Stimulated activated naive CD8-positive, alpha-beta T cell treated with anti-CD3 and anti-CD28 coated beads, Interleukin-15, Interleukin-2, amounts not matched to agents 100 ng/mL and 50 ng/mL, for 24 hours (primary cell): ENCODE measurements at regions not wholly inside any gene's neighbourhood (a gene's known extent, or its start where the extent isn't known, plus 50 kb on each side); places are given as distances from the start of the nearest gene placed in this dataset.

Source experiments
- H3K27ac Mint-ChIP-seq: one replicate; pipeline ENCODE4 v1.8.0; 2021; ENCODE audit warnings: mild to moderate bottlenecking, mixed read lengths
- H3K27me3 Mint-ChIP-seq: one replicate; pipeline ENCODE4 v1.8.0; 2021; ENCODE audit warnings: mixed read lengths
- H3K36me3 Mint-ChIP-seq: one replicate; pipeline ENCODE4 v1.8.0; 2021; ENCODE audit warnings: low read depth, mixed read lengths
- H3K4me1 Mint-ChIP-seq: one replicate; pipeline ENCODE4 v1.8.0; 2021; ENCODE audit warnings: low read depth, mixed read lengths
- H3K4me3 Mint-ChIP-seq: one replicate; pipeline ENCODE4 v1.8.0; 2021; ENCODE audit warnings: mild to moderate bottlenecking, mixed read lengths
- H3K9me3 Mint-ChIP-seq: one replicate; pipeline ENCODE4 v1.8.0; 2021; ENCODE audit warnings: mixed read lengths

DNA sequence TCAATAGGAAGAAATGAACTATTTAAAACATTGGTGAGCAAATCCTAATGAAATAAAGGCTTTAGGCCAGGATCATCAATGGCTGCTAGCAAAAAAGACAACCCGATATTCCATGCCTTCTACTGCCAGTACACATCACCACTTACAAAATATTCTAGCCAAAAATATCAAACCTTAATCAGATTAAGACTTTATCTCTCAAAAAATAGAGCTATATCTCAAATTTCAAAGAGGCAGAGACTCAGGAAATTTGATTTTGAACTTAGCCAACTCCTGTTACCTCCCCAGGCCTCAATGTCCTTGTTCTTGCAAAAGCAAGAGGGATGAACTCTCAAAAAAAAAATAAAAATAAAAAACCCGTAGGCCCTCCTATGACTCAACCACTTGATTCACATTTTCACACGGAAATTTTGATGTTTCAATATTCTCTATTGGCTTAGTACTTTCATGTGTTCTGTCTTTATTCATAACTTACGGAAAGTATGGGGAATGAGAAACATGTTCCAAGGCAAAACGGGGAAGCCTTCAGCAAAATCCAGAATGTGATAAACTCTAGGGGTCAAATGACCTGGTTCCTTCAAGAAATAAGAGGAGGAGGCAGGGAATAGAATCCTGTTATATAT is 273.3 kb upstream of the ZPLD1 start:
- Mint-ChIP-seq H3K27ac (peak overlapping the region; percentile 86), H3K4me3 (no peak overlapping the region), H3K4me1 (peaks cover 35% of the 10 kb centered on the region), H3K9me3 (no peaks in the 10 kb centered on the region), H3K27me3 (no peaks in the 10 kb centered on the region), H3K36me3 (no peaks in the 10 kb centered on the region)

- Mint-ChIP-seq H3K4me1 (peaks cover 29% of the 10 kb centered on the region), H3K36me3 (no peaks in the 10 kb centered on the region), H3K9me3 (no peaks in the 10 kb centered on the region), H3K27ac (peak overlapping the region; percentile 86), H3K4me3 (no peak overlapping the region), H3K27me3 (no peaks in the 10 kb centered on the region)
Measured at GRCh38 chr3:102162251-102162650, 272.6 kb upstream of the ZPLD1 start.

DNA sequence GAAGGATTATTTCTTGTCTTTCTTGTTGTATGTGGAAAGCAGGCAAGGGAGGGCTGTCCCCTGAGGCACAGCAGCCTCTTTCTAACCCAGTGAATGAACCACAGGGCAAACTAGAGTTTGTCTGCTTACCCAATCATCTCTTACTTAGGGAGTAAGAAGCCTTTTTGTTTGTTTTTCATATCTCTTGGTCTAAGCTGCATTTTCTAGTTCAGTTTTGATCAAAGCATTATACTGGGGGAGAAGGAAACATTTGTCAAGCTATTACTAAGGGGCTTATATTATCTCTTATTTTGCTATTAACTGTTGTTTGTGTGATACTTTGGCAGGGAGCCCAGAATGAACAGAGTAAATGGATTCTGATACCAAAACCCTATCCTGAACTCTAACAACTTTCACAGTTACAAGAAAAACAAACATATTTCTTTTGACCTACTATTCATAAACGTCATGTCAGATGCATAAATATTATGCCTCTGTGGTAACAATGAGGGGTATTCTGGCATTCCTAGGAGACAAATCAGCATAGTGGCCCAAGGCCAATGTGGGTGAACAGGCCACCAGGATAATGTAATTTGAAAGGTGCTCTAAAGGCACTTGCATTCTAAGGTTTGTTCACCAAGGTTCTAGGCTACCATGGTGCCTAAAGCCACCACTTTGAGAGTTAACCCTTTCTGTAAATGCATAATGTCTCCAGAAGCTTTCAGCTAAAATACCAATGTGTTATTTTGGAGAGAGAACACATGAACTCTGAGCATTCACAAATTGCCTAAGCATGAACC is 271.6 kb upstream of the ZPLD1 start:
- peaks cover 29% of the 10 kb centered on the region for H3K4me1 Mint-ChIP-seq
- H3K9me3 Mint-ChIP-seq: no peaks in the 10 kb centered on the region
- H3K36me3 Mint-ChIP-seq: no peaks in the 10 kb centered on the region
- H3K4me3 Mint-ChIP-seq: no peak overlapping the region
- H3K27ac Mint-ChIP-seq: peak overlapping the region; percentile 18
- no peaks in the 10 kb centered on the region for H3K27me3 Mint-ChIP-seq

GRCh38 chr3:102163818-102164154 is 271.0 kb upstream of the ZPLD1 start:
- Mint-ChIP-seq H3K27ac (no peak overlapping the region), H3K36me3 (no peaks in the 10 kb centered on the region), H3K9me3 (no peaks in the 10 kb centered on the region), H3K4me1 (peaks cover 29% of the 10 kb centered on the region), H3K27me3 (no peaks in the 10 kb centered on the region), H3K4me3 (no peak overlapping the region)

GRCh38 chr3:102165367-102165766 is 269.4 kb upstream of the ZPLD1 start:
- Mint-ChIP-seq H3K27ac (no peak overlapping the region), H3K9me3 (no peaks in the 10 kb centered on the region), H3K27me3 (no peaks in the 10 kb centered on the region), H3K4me1 (peaks cover 23% of the 10 kb centered on the region), H3K36me3 (no peaks in the 10 kb centered on the region), H3K4me3 (no peak overlapping the region)

DNA sequence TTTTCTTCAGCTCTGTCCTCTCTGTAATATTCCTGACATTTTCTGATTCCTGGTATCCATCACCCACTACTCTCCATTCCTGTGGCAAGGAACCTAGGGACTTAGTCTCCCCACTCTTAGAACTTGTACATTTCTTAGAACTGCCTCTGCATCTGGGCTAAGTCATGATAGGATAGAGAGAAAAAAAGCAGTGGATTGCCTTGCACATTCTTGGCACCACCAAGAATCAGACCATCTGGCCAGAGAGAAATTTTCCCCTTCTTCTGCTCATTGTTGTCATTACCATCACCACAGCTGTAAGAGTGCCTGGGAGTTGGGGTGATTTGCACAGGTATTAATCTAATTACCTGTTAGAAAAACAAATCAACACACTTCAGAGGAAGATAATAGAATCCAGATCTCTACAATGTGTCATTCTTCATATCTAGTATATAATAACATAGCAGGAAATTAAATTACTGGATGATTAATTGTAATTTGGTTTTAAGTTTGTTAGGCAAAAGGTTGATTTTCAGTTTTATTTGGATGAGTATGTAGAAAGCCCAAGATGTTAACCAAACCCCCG is 264.8 kb upstream of the ZPLD1 start:
- Mint-ChIP-seq H3K27ac (no peak overlapping the region), H3K36me3 (no peaks in the 10 kb centered on the region), H3K4me1 (no peaks in the 10 kb centered on the region), H3K27me3 (peaks cover 4% of the 10 kb centered on the region), H3K9me3 (no peaks in the 10 kb centered on the region), H3K4me3 (no peak overlapping the region)

DNA sequence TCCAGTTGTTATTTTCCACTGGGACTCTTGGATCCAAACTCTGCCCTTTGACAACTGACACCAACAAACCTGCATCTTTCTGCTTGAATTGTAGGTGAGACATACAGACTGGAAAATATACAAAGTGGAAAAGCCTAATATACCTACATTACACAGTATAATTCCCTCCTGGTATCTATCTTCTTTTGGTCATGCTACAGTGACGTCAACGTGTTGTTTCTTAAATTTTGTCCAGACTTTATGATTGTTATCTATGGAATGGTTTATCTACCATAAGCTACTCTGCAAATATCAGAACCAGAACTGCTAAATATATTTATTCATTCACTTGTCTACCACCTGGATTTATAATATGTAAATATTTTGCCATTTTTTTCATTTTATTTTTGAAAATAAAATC is 264.3 kb upstream of the ZPLD1 start:
- Mint-ChIP-seq H3K4me1 (no peaks in the 10 kb centered on the region), H3K27me3 (peaks cover 4% of the 10 kb centered on the region), H3K27ac (no peak overlapping the region), H3K9me3 (no peaks in the 10 kb centered on the region), H3K36me3 (no peaks in the 10 kb centered on the region), H3K4me3 (no peak overlapping the region)

DNA sequence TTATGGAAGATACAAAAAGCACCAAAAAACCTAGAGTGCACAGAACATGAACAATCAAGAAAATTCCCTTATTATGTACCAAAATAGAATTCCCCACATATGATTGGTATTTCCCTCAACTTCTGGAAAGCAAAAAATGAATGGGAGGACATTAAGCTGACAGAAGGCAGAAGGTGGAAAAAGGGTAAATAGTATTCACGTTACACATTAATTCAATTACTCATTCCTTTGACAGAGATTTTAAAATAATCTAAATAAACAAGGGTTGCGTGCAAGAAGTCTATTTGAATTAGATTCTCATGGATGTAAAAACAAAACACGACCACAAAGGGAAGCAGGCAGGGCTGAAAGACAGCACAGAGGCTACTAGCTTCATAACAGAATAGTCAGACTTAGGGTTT is 260.5 kb upstream of the ZPLD1 start:
- peaks cover 4% of the 10 kb centered on the region for H3K27me3 Mint-ChIP-seq
- no peaks in the 10 kb centered on the region for H3K36me3 Mint-ChIP-seq
- no peaks in the 10 kb centered on the region for H3K9me3 Mint-ChIP-seq
- peaks cover 6% of the 10 kb centered on the region for H3K4me1 Mint-ChIP-seq
- H3K4me3 Mint-ChIP-seq: no peak overlapping the region
- H3K27ac Mint-ChIP-seq: no peak overlapping the region

- Mint-ChIP-seq H3K4me3 (no peak overlapping the region), H3K27me3 (peaks cover 4% of the 10 kb centered on the region), H3K27ac (no peak overlapping the region), H3K9me3 (no peaks in the 10 kb centered on the region), H3K36me3 (no peaks in the 10 kb centered on the region), H3K4me1 (peaks cover 11% of the 10 kb centered on the region)
Measured at GRCh38 chr3:102174832-102175374, 259.9 kb upstream of the ZPLD1 start.

DNA sequence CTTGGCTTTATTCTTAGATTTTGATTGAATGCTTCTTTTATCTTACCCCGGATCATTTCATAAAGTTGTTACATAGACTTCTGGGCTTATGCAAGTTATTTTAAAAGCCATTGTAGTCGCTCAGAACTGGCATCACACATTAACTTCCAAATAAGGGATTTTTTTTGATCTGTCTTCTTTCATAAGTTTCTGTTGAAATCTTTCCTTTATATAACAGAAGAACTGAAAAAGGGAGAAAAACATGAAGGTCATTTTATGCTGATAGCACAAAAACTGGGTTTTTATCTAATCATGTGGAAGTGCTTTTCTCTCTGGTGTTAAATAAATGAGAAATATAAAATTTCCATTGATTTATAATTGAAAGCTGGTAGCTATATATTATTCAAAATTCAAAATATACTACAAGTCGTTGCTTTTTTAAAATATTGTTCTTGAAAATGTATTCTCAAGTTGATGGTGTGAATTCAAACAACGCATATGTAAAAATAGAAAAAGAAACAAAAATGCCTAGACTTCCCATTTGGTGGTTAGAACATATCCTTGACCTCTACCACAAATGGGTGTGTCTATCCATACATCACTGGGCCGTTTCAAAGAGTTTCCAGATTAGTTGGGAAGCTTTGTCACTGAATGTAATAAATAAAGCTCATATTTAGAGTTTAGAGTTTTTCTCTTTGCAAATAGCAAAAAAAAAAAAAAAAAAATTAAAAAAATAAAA is 258.3 kb upstream of the ZPLD1 start:
- H3K4me1 Mint-ChIP-seq: peaks cover 11% of the 10 kb centered on the region
- H3K4me3 Mint-ChIP-seq: no peak overlapping the region
- peaks cover 4% of the 10 kb centered on the region for H3K27me3 Mint-ChIP-seq
- H3K9me3 Mint-ChIP-seq: no peaks in the 10 kb centered on the region
- no peaks in the 10 kb centered on the region for H3K36me3 Mint-ChIP-seq
- H3K27ac Mint-ChIP-seq: no peak overlapping the region

- Mint-ChIP-seq H3K27me3 (peaks cover 4% of the 10 kb centered on the region), H3K27ac (no peak overlapping the region), H3K4me1 (peaks cover 11% of the 10 kb centered on the region), H3K36me3 (no peaks in the 10 kb centered on the region), H3K4me3 (no peak overlapping the region), H3K9me3 (no peaks in the 10 kb centered on the region)
Measured at GRCh38 chr3:102177075-102177755, 257.6 kb upstream of the ZPLD1 start.

- no peak overlapping the region for H3K4me3 Mint-ChIP-seq
- peaks cover 11% of the 10 kb centered on the region for H3K4me1 Mint-ChIP-seq
- H3K27ac Mint-ChIP-seq: no peak overlapping the region
- no peaks in the 10 kb centered on the region for H3K36me3 Mint-ChIP-seq
- no peaks in the 10 kb centered on the region for H3K9me3 Mint-ChIP-seq
- H3K27me3 Mint-ChIP-seq: no peaks in the 10 kb centered on the region
Measured at GRCh38 chr3:102178817-102179216, 256.0 kb upstream of the ZPLD1 start.

DNA sequence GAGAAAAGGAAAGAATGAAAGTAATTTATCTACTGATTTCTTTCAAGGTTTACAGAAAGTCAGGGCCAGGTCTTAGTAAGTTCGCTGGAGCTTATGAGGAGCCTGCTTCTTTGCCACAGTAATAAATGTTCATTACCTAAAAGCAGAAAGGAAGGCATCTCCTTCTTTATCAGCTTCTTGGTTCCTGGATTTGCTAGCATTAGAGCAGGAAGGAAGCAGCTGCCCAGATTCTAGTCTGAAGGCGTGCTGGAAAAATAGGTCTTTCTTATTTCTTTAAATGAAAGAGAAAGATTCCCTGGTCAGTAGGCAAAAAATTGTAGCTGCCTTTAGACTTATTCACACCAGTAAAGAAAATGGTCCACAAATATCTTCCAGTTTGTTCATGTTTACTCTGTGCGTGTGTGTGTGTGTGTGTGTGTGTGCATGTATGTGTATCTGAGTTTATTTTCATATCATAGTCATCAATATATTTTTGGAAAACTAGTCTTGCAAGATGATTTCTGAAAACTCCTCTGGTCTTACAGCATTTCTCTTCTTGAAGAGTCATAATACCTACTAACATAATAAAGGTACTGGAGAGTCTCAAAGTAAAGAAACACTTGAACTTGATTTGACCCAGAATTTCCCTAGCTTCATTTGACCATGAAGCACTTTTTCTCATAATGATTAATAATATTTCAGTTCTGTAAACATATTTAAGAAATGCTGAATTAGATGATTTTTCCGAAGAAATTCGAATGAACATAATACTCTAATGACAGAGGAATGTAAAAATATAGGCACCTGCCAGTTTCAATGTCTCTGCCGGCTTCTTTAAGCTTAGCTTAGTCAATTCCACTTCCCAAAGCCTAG is 255.3 kb upstream of the ZPLD1 start:
- Mint-ChIP-seq H3K36me3 (no peaks in the 10 kb centered on the region), H3K27ac (no peak overlapping the region), H3K27me3 (no peaks in the 10 kb centered on the region), H3K4me3 (no peak overlapping the region), H3K9me3 (no peaks in the 10 kb centered on the region), H3K4me1 (peaks cover 11% of the 10 kb centered on the region)
